ENCODE measurements at regions not wholly inside any gene's neighbourhood (a gene's known extent, or its start where the extent isn't known, plus 50 kb on each side); places are given as distances from the start of the nearest gene placed in this dataset.

GRCh38 chr5:6843335-6843734 lies 130.1 kb downstream of the TENT4A start:
- H3K36me3 ChIP-seq (ENCODE audit: low read length): no peaks in the 10 kb centered on the region
- H3K4me2 ChIP-seq (ENCODE audit: low read depth, low read length, poor library complexity, severe bottlenecking): no peak overlapping the region
- no peak overlapping the region for H3K4me3 ChIP-seq (ENCODE audit: insufficient read depth, low read length, poor library complexity, severe bottlenecking)
- no peaks in the 10 kb centered on the region for H3K79me2 ChIP-seq (ENCODE audit: insufficient read depth, low read length)
- H3F3A ChIP-seq (ENCODE audit: insufficient read depth): no peaks in the 10 kb centered on the region
- TF ChIP-seq CTCF (IDR thresholded peaks at IDR 0.05; ENCODE audit: insufficient read depth, low read length, poor library complexity, severe bottlenecking): no peak
- no peak for TF ChIP-seq EZH2phosphoT487 (conservative IDR thresholded peaks at IDR 0.05; ENCODE audit: low read length)
- no peaks in the 10 kb centered on the region for H3K9me2 ChIP-seq (replicated peaks; ENCODE audit: insufficient read depth, low read length)
- no peak overlapping the region for H3K9ac ChIP-seq (ENCODE audit: low read length)
- H3K9me3 ChIP-seq (ENCODE audit: insufficient read depth, low read length): no peaks in the 10 kb centered on the region
- no peak overlapping the region for H2AFZ ChIP-seq (ENCODE audit: low read depth, low read length, severe bottlenecking)
- no peaks in the 10 kb centered on the region for H4K20me1 ChIP-seq (ENCODE audit: low read depth, low read length)
- H3K27ac ChIP-seq (ENCODE audit: low read depth, low read length): no peak overlapping the region
- no peaks in the 10 kb centered on the region; the same call in 1 of the 2 replicates for H3K27me3 ChIP-seq (ENCODE audit: low read length)

- no peak for TF ChIP-seq EZH2phosphoT487 (conservative IDR thresholded peaks at IDR 0.05; ENCODE audit: low read length)
- TF ChIP-seq CTCF (IDR thresholded peaks at IDR 0.05; ENCODE audit: insufficient read depth, low read length, poor library complexity, severe bottlenecking): no peak
- no peaks in the 10 kb centered on the region for H3K79me2 ChIP-seq (ENCODE audit: insufficient read depth, low read length)
- no peak overlapping the region for H3K27ac ChIP-seq (ENCODE audit: low read depth, low read length)
- no peaks in the 10 kb centered on the region for H3F3A ChIP-seq (ENCODE audit: insufficient read depth)
- H3K9me3 ChIP-seq (ENCODE audit: insufficient read depth, low read length): no peaks in the 10 kb centered on the region
- H3K27me3 ChIP-seq (ENCODE audit: low read length): no peaks in the 10 kb centered on the region; the same call in 1 of the 2 replicates
- no peak overlapping the region for H2AFZ ChIP-seq (ENCODE audit: low read depth, low read length, severe bottlenecking)
- H3K36me3 ChIP-seq (ENCODE audit: low read length): no peaks in the 10 kb centered on the region
- H3K4me3 ChIP-seq (ENCODE audit: insufficient read depth, low read length, poor library complexity, severe bottlenecking): no peak overlapping the region
- no peaks in the 10 kb centered on the region for H3K9me2 ChIP-seq (replicated peaks; ENCODE audit: insufficient read depth, low read length)
- no peaks in the 10 kb centered on the region for H4K20me1 ChIP-seq (ENCODE audit: low read depth, low read length)
- H3K4me2 ChIP-seq (ENCODE audit: low read depth, low read length, poor library complexity, severe bottlenecking): no peak overlapping the region
- no peak overlapping the region for H3K9ac ChIP-seq (ENCODE audit: low read length)
Observed at GRCh38 chr5:6843821-6844220, 130.6 kb downstream of the TENT4A start.

DNA sequence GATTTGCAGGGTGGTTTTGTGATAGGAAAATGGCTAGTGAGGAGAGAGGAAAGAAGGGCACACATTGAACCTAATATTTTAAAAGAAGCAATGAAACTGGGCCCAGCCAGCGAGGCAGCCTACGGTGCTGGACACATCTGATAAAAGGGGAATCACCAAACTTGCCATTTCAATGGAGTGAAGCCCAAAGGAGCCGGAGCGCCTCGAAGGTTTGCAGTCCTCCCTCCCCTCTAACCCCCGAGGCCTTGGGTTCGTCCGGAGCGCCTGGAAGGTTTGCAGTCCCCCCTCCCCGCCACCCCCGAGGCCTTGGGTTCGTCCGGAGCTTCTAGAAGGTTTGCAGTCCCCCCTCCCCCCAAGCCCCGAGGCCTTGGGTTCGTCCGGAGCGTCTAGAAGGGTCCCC lies 132.6 kb downstream of the TENT4A start:
- Histone ChIP-seq H3K4me3 (ENCODE audit: insufficient read depth, low read length, poor library complexity, severe bottlenecking) (no peak overlapping the region), H3K36me3 (ENCODE audit: low read length) (no peaks in the 10 kb centered on the region), H3K79me2 (ENCODE audit: insufficient read depth, low read length) (no peaks in the 10 kb centered on the region), H3F3A (ENCODE audit: insufficient read depth) (no peaks in the 10 kb centered on the region), H3K9ac (ENCODE audit: low read length) (no peak overlapping the region), H3K27me3 (ENCODE audit: low read length) (no peaks in the 10 kb centered on the region; the same call in 1 of the 2 replicates), H4K20me1 (ENCODE audit: low read depth, low read length) (no peaks in the 10 kb centered on the region), H3K27ac (ENCODE audit: low read depth, low read length) (no peak overlapping the region), H3K9me2 (replicated peaks; ENCODE audit: insufficient read depth, low read length) (no peaks in the 10 kb centered on the region), H3K9me3 (ENCODE audit: insufficient read depth, low read length) (no peaks in the 10 kb centered on the region), H3K4me2 (ENCODE audit: low read depth, low read length, poor library complexity, severe bottlenecking) (no peak overlapping the region), H2AFZ (ENCODE audit: low read depth, low read length, severe bottlenecking) (no peak overlapping the region)
- TF ChIP-seq CTCF (IDR thresholded peaks at IDR 0.05; ENCODE audit: insufficient read depth, low read length, poor library complexity, severe bottlenecking) (no peak), EZH2phosphoT487 (conservative IDR thresholded peaks at IDR 0.05; ENCODE audit: low read length) (no peak)

Measured in SU-DHL-6 (cell line).